Esophagus squamous epithelium (tissue), 5 donors: ENCODE measurements at regions not wholly inside any gene's neighbourhood (a gene's known extent, or its start where the extent isn't known, plus 50 kb on each side); places are given as distances from the start of the nearest gene placed in this dataset.

Experiments used
- DNase-seq: peaks from one replicate; lab custom pipeline; 2025; lab: John Stamatoyannopoulos, UW
- H3K27ac ChIP-seq, 4 donors: fragments of 200-600 bp; sonication (generic); one replicate each; pipeline ENCODE4 v1.5.1; 2016 to 2019; ENCODE audit warnings: mild to moderate bottlenecking in 1 of 4
- H3K27me3 ChIP-seq, 4 donors: fragments of 200-600 bp; sonication (generic); 1 replicate in 3 of 4; 2 replicates in 1 of 4; pipeline versions ENCODE4 v1.5.1 to v1.6.0; 2017 to 2021; ENCODE audit warnings: antibody characterized with exemption in 1 of 4
- H3K36me3 ChIP-seq, 3 donors: fragments of 200-600 bp; sonication (generic); one replicate each; pipeline ENCODE4 v1.5.1; 2016 to 2019
- H3K4me1 ChIP-seq, 3 donors: fragments of 200-600 bp; sonication (generic); one replicate each; pipeline ENCODE4 v1.5.1; 2017 to 2019
- H3K4me3 ChIP-seq, 4 donors: fragments of 200-600 bp; sonication (generic); 1 replicate in 3 of 4; 2 replicates in 1 of 4; pipeline ENCODE4 v1.5.1; 2016 to 2019; ENCODE audit warnings: mild to moderate bottlenecking in 2 of 4, moderate library complexity in 1 of 4
- H3K9me3 ChIP-seq, 3 donors: fragments of 200-600 bp; sonication (generic); one replicate each; pipeline ENCODE4 v1.5.1; 2016 to 2019
- POLR2A ChIP-seq, 4 donors: fragments of 450-650 bp; IDR thresholded peaks; one replicate each; pipeline ENCODE4 v1.6.1; 2017; ENCODE audit warnings: antibody characterized with exemption in 4 of 4, mild to moderate bottlenecking in 4 of 4, moderate library complexity in 3 of 4
- WGBS, 2 donors: methylation state at CpG; one replicate each; pipeline ENCODE4 v1.1.5; 2018; 5-methylcytosine and 5-hydroxymethylcytosine counted together
- intact Hi-C: fragments of 100-400 bp; cut with DNase I; formaldehyde crosslinking; loops from one replicate; pipeline ENCODE4 v1.15.0; 2022
- TF ChIP-seq, protein P1 (sequence below), 6 experiments: fragments of 450-650 bp in 4 of 6; fragments of 200-600 bp in 2 of 6; sonication (generic) in 2 of 6; IDR thresholded peaks; one replicate each; pipeline ENCODE4 v1.5.1; 2016 to 2019; ENCODE audit warnings: antibody characterized with exemption in 6 of 6, mild to moderate bottlenecking in 4 of 6, moderate library complexity in 4 of 6
- donor health status: DM: yes; HTN: yes; CAD: no.

- peak overlapping the region in 2 of 4 donors; percentile 32 to 48 for H3K27ac ChIP-seq
- no peak overlapping the region for H3K4me3 ChIP-seq
- 39 to 47% methylated on average over 8 to 15 of the region's 18 CpGs for WGBS, 2 donors
- no peaks in the 10 kb centered on the region for H3K27me3 ChIP-seq
- intact Hi-C loops, result no loop called here
- no peaks in the 10 kb centered on the region for H3K36me3 ChIP-seq
- no peak for TF ChIP-seq POLR2A (IDR thresholded peaks at IDR 0.05)
- TF ChIP-seq, protein P1, sequence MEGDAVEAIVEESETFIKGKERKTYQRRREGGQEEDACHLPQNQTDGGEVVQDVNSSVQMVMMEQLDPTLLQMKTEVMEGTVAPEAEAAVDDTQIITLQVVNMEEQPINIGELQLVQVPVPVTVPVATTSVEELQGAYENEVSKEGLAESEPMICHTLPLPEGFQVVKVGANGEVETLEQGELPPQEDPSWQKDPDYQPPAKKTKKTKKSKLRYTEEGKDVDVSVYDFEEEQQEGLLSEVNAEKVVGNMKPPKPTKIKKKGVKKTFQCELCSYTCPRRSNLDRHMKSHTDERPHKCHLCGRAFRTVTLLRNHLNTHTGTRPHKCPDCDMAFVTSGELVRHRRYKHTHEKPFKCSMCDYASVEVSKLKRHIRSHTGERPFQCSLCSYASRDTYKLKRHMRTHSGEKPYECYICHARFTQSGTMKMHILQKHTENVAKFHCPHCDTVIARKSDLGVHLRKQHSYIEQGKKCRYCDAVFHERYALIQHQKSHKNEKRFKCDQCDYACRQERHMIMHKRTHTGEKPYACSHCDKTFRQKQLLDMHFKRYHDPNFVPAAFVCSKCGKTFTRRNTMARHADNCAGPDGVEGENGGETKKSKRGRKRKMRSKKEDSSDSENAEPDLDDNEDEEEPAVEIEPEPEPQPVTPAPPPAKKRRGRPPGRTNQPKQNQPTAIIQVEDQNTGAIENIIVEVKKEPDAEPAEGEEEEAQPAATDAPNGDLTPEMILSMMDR (IDR thresholded peaks at IDR 0.05), result no peak
- H3K4me1 ChIP-seq, result peaks cover 31 to 89% (median 47%) of the 10 kb centered on the region in 3 donors
- no peak for DNase-seq
- H3K9me3 ChIP-seq, result no peaks in the 10 kb centered on the region
Measured at GRCh38 chr15:70199540-70200410, 102.1 kb upstream of the TLE3 start.

DNA sequence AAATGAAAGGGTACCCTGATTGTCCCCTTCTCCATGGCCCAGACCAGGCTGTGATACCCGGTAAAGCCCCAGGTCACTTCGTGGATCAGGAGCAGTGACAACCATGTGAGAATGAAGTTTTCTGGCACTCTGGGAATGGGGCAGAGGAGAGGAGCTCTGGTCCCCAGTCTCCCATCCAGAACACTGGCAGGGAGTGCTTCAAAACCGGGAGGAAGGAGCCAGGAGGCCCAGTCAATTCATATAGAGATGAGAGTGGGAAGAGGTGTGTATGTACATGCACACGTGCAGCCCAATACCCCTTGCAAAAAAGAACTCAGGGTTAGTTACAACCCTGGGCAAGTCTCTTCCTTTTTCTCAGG, 101.4 kb upstream of the TLE3 start:
- H3K27me3 ChIP-seq, result no peaks in the 10 kb centered on the region
- no peaks in the 10 kb centered on the region for H3K36me3 ChIP-seq
- peaks cover 31 to 89% (median 52%) of the 10 kb centered on the region in 3 donors for H3K4me1 ChIP-seq
- H3K4me3 ChIP-seq, result no peak overlapping the region
- intact Hi-C loops, result no loop called here
- 52 to 80% methylated on average over 1 to 2 of the region's 4 CpGs for WGBS, 2 donors
- DNase-seq, result no peak
- no peak overlapping the region for H3K27ac ChIP-seq
- H3K9me3 ChIP-seq, result no peaks in the 10 kb centered on the region
- TF ChIP-seq, protein P1 (IDR thresholded peaks at IDR 0.05), result no peak
- TF ChIP-seq POLR2A (IDR thresholded peaks at IDR 0.05), result no peak

- H3K27me3 ChIP-seq, result no peaks in the 10 kb centered on the region
- peaks cover 31 to 84% (median 52%) of the 10 kb centered on the region in 3 donors for H3K4me1 ChIP-seq
- intact Hi-C loops, result no loop called here
- H3K9me3 ChIP-seq, result no peaks in the 10 kb centered on the region
- TF ChIP-seq, protein P1 (IDR thresholded peaks at IDR 0.05), result no peak
- H3K4me3 ChIP-seq, result no peak overlapping the region
- DNase-seq, result no peak
- WGBS, 2 donors, result 59 to 78% methylated on average over 4 to 6 of the region's 6 CpGs
- no peaks in the 10 kb centered on the region for H3K36me3 ChIP-seq
- H3K27ac ChIP-seq, result peak overlapping the region in 2 of 4 donors; percentile 78 to 80
Measured at GRCh38 chr15:70198441-70199123, 100.9 kb upstream of the TLE3 start.

- WGBS, 2 donors, result 68% methylated on average over 5 of the region's 9 CpGs; no CpG with 5 or more reads in 1 of the 2 donors
- Histone ChIP-seq H3K36me3 (no peaks in the 10 kb centered on the region), H3K9me3 (no peaks in the 10 kb centered on the region), H3K4me3 (no peak overlapping the region), H3K27me3 (no peaks in the 10 kb centered on the region), H3K4me1 (peaks cover 31 to 82% (median 52%) of the 10 kb centered on the region in 3 donors), H3K27ac (peak overlapping the region in 3 of 4 donors; percentile 71 to 80 (median 78))
- no peak for DNase-seq
- TF ChIP-seq POLR2A (IDR thresholded peaks at IDR 0.05), result no peak
- intact Hi-C loops, result no loop called here
Measured at GRCh38 chr15:70197945-70198361, 100.2 kb upstream of the TLE3 start.

DNA sequence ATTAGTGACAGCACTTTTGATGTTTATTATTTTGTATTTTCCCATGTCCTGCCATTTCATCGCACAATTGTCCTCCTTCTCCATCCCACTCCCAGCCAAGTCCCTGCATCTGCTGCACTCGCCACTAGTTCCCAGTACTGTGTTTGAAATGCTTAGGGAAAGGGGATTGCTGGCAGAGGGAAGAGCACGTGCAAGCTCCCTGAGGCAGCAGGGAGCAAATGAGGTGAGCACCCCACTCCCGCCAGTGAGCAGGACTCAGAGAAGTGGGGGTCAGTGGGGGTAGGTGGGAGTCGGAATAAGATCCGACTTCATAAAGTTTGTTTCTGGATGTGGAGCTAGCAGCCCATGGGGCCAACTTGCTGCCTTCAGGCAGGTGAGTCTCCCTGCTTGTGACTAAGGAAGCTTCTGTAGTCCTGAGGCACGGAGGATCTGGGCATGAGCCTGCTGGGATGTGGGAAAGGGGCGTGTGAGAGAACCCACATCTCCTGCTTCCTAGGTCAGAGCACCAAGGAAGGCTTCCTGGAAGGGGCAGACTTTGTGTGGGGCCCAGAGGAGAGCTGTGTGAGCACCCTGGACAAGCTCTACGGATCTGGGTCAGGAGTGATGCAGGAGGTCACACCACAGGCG, 99.7 kb upstream of the TLE3 start:
- H3K4me1 ChIP-seq, result peaks cover 31 to 78% (median 52%) of the 10 kb centered on the region in 3 donors
- no peak overlapping the region for H3K4me3 ChIP-seq
- no peaks in the 10 kb centered on the region for H3K36me3 ChIP-seq
- no peak for DNase-seq
- intact Hi-C loops, result no loop called here
- peak overlapping the region; percentile 68 to 80 (median 74) for H3K27ac ChIP-seq
- TF ChIP-seq, protein P1 (IDR thresholded peaks at IDR 0.05), result no peak
- TF ChIP-seq POLR2A (IDR thresholded peaks at IDR 0.05), result no peak
- WGBS, 2 donors, result 61 to 83% methylated on average over 4 to 6 of the region's 10 CpGs
- no peaks in the 10 kb centered on the region for H3K27me3 ChIP-seq
- no peaks in the 10 kb centered on the region for H3K9me3 ChIP-seq
